H1 (cell line): ENCODE measurements at regions not wholly inside any gene's neighbourhood (a gene's known extent, or its start where the extent isn't known, plus 50 kb on each side); places are given as distances from the start of the nearest gene placed in this dataset.

Experiments
- CBX5 ChIP-seq: fragments of 300-800, 300-1000 bp; sonication (generic); IDR thresholded peaks from 2 replicates; pipeline ENCODE4 v1.7.1; 2016; ENCODE audit warnings: antibody characterized with exemption, low read length, low read depth
- CREB1 ChIP-seq: IDR thresholded peaks from 2 replicates; pipeline ENCODE4 v1.6.1; 2012; ENCODE audit warnings: inconsistent platforms
- CTCF ChIP-seq, 3 experiments: IDR thresholded peaks; 1 replicate in 2 of 3; 2 replicates in 1 of 3; pipeline versions ENCODE4 v1.5.1 to v1.6.1; 2011; ENCODE audit warnings: low read length in 3 of 3, mild to moderate bottlenecking in 3 of 3, inconsistent platforms in 2 of 3, low read depth in 1 of 3, moderate library complexity in 1 of 3; ENCODE audit not compliant: insufficient read depth in 1 of 3; ENCODE audit errors: control extremely low read depth in 1 of 3
- HDAC2 ChIP-seq, 2 experiments: fragments of 300-600 bp in 1 of 2; sonication (generic) in 1 of 2; IDR thresholded peaks; 2 replicates each; pipeline ENCODE4 v1.6.1; 2011 to 2012; ENCODE audit warnings: low read depth in 2 of 2, low read length in 2 of 2, mild to moderate bottlenecking in 2 of 2, moderate library complexity in 2 of 2, borderline replicate concordance in 1 of 2, inconsistent platforms in 1 of 2
- RAD21 ChIP-seq, 2 experiments: IDR thresholded peaks in 1 of 2; conservative IDR thresholded peaks in 1 of 2; 2 replicates each; pipeline ENCODE4 v1.6.1; 2011; ENCODE audit warnings: low read depth in 2 of 2, low read length in 2 of 2, improper control_type of control experiment in 1 of 2, inconsistent platforms in 1 of 2, mild to moderate bottlenecking in 1 of 2, moderate library complexity in 1 of 2
- RXRA ChIP-seq: IDR thresholded peaks from 2 replicates; pipeline ENCODE4 v1.6.1; 2011; ENCODE audit warnings: low read depth, mild to moderate bottlenecking, low read length, moderate library complexity; ENCODE audit not compliant: insufficient read depth

GRCh38 chr13:62879071-62879470, 1463.4 kb upstream of the PCDH20 start (continued):
- TF ChIP-seq CTCF (IDR thresholded peaks at IDR 0.05; ENCODE audit: control extremely low read depth in 1 of 3, insufficient read depth in 1 of 3, low read depth in 1 of 3, low read length in 3 of 3) (no peak), RAD21 (IDR thresholded peaks at IDR 0.05 in 1 of 2, conservative IDR thresholded peaks at IDR 0.05 in 1 of 2; ENCODE audit: low read depth in 2 of 2, low read length in 2 of 2) (no peak), CBX5 (no peak), HDAC2 (IDR thresholded peaks at IDR 0.05; ENCODE audit: borderline replicate concordance in 1 of 2, low read depth in 2 of 2, low read length in 2 of 2) (no peak), RXRA (no peak), CREB1 (no peak)
